ENCODE measurements at regions not wholly inside any gene's neighbourhood (a gene's known extent, or its start where the extent isn't known, plus 50 kb on each side); places are given as distances from the start of the nearest gene placed in this dataset.

GRCh38 chr6:115783402-115784061 is 277.2 kb downstream of the FRK start:
- Histone ChIP-seq H3K79me1 (ENCODE audit: low read depth, low read length) (no peaks in the 10 kb centered on the region), H4K8ac (ENCODE audit: extremely low read depth, insufficient read depth, low read length) (no peak overlapping the region), H2AFZ (ENCODE audit: low read length) (no peak overlapping the region), H2BK15ac (ENCODE audit: low read length) (no peak overlapping the region), H3K9ac (replicated peaks in 1 of 4; ENCODE audit: extremely low read depth in 1 of 4, low read depth in 3 of 4, low read length in 3 of 4) (no peak overlapping the region), H3K27me3 (replicated peaks in 1 of 4; ENCODE audit: control insufficient read depth in 3 of 4, extremely low read depth in 1 of 4, insufficient read depth in 3 of 4, low read length in 3 of 4) (no peaks in the 10 kb centered on the region), H3K4me1 (replicated peaks in 1 of 4; ENCODE audit: control insufficient read depth in 3 of 4, insufficient read depth in 4 of 4, low read length in 3 of 4) (no peaks in the 10 kb centered on the region), H2BK120ac (replicated peaks; ENCODE audit: low read depth, low read length) (no peak overlapping the region), H2BK12ac (ENCODE audit: low read depth, low read length) (no peak overlapping the region), H2BK20ac (ENCODE audit: low read length) (no peak overlapping the region), H3K14ac (ENCODE audit: insufficient read length) (no peak overlapping the region), H3K27ac (ENCODE audit: low read depth, low read length) (no peak overlapping the region), H2BK5ac (ENCODE audit: low read depth, low read length) (no peak overlapping the region), H3K36me3 (ENCODE audit: control insufficient read depth in 2 of 4, insufficient read depth in 4 of 4, low read length in 3 of 4) (no peaks in the 10 kb centered on the region), H3K79me2 (ENCODE audit: control insufficient read depth in 1 of 2, insufficient read depth in 2 of 2, low read length in 2 of 2) (no peaks in the 10 kb centered on the region), H3K4me2 (ENCODE audit: insufficient read depth in 1 of 2, low read depth in 2 of 2, low read length in 2 of 2) (no peak overlapping the region), H4K5ac (ENCODE audit: insufficient read length, low read depth, low read length) (no peak overlapping the region), H3K23ac (ENCODE audit: insufficient read length) (no peak overlapping the region), H3K4me3 (ENCODE audit: extremely low read depth in 1 of 4, insufficient read depth in 2 of 4, low read depth in 3 of 4, low read length in 4 of 4) (no peak overlapping the region), H4K91ac (replicated peaks; ENCODE audit: insufficient read length, low read length) (no peak overlapping the region), H3K18ac (ENCODE audit: extremely low read depth, low read length) (no peak overlapping the region), H3K9me3 (ENCODE audit: insufficient read depth in 2 of 2, low read depth in 1 of 2, low read length in 1 of 2) (no peaks in the 10 kb centered on the region), H3K56ac (replicated peaks; ENCODE audit: insufficient read length, low read depth, low read length) (no peak overlapping the region), H4K20me1 (replicated peaks in 1 of 2; ENCODE audit: control insufficient read depth in 1 of 2, insufficient read depth in 2 of 2, low read length in 2 of 2) (no peaks in the 10 kb centered on the region), H2AK5ac (ENCODE audit: low read depth, low read length) (no peak overlapping the region), H3K4ac (replicated peaks; ENCODE audit: insufficient read length, low read depth, low read length) (no peak overlapping the region), H3K23me2 (ENCODE audit: low read depth, low read length) (no peaks in the 10 kb centered on the region)
- DNase-seq (ENCODE audit: low read depth in 1 of 2, low spot score in 2 of 2) (no peak), FAIRE-seq (no peak)
- ChIA-PET POLR2A (ENCODE audit: partially characterized antibody) (no interaction called here), CTCF (ENCODE audit: partially characterized antibody) (interaction anchor here (1.5 kb wide), 1 partner anchor 91 kb away, joined by 4 read pairs; no protein-coding TSS in a partner anchor)
- WGBS, 2 experiments (ENCODE audit: extremely low coverage in 1 of 2, insufficient coverage in 1 of 2, insufficient read length in 1 of 2, insufficient replicate concordance in 2 of 2, low coverage in 1 of 2, low lambda C conversion rate in 2 of 2, missing lambda C conversion rate in 1 of 2), result 88% methylated on average over 3 of the region's 3 CpGs; no CpG with 5 or more reads in 1 of the 2 experiments
- TF ChIP-seq NRF1 (IDR thresholded peaks at IDR 0.05; ENCODE audit: low read depth, low read length) (no peak), POLR2AphosphoS5 (IDR thresholded peaks at IDR 0.05; ENCODE audit: low read depth, low read length) (no peak), KDM4A (IDR thresholded peaks at IDR 0.05; ENCODE audit: low read depth, low read length, severe bottlenecking) (no peak), GABPA (IDR thresholded peaks at IDR 0.05; ENCODE audit: borderline replicate concordance, insufficient read depth, low read length) (no peak), BACH1 (IDR thresholded peaks at IDR 0.05; ENCODE audit: low read length) (no peak), HDAC2 (IDR thresholded peaks at IDR 0.05; ENCODE audit: borderline replicate concordance in 1 of 2, low read depth in 2 of 2, low read length in 2 of 2) (no peak), TAF7 (optimal IDR thresholded peaks at IDR 0.05; ENCODE audit: borderline replicate concordance, low read depth, low read length) (no peak), EZH2 (IDR thresholded peaks at IDR 0.05; ENCODE audit: low read depth, low read length, severe bottlenecking) (no peak), YY1 (IDR thresholded peaks at IDR 0.05; ENCODE audit: low read depth, low read length) (no peak), PHF8 (conservative IDR thresholded peaks at IDR 0.05; ENCODE audit: low read depth, low read length) (no peak)
- TF ChIP-seq, protein P1, sequence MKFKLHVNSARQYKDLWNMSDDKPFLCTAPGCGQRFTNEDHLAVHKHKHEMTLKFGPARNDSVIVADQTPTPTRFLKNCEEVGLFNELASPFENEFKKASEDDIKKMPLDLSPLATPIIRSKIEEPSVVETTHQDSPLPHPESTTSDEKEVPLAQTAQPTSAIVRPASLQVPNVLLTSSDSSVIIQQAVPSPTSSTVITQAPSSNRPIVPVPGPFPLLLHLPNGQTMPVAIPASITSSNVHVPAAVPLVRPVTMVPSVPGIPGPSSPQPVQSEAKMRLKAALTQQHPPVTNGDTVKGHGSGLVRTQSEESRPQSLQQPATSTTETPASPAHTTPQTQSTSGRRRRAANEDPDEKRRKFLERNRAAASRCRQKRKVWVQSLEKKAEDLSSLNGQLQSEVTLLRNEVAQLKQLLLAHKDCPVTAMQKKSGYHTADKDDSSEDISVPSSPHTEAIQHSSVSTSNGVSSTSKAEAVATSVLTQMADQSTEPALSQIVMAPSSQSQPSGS (IDR thresholded peaks at IDR 0.05; ENCODE audit: low read length), result no peak
